CD4-positive, alpha-beta T cell (primary cell): ENCODE measurements at regions not wholly inside any gene's neighbourhood (a gene's known extent, or its start where the extent isn't known, plus 50 kb on each side); places are given as distances from the start of the nearest gene placed in this dataset.

Experiments
- ATAC-seq: fragments of 200-7000 bp; cut with Tn5 transposase; one replicate; pipeline ENCODE4 v1.10.0; 2022; ENCODE audit warnings: mild to moderate bottlenecking; ENCODE audit not compliant: poor library complexity
- CTCF ChIA-PET: fragments of 350-600 bp; sonication (Branson Sonifier 250); formaldehyde crosslinking; loops from one replicate; lab custom pipeline; 2021; ENCODE audit warnings: antibody characterized with exemption, inconsistent platforms; lab: Charles Lee
- POLR2A ChIA-PET: fragments of 350-600 bp; sonication (Branson Sonifier 250); formaldehyde crosslinking; loops from one replicate; lab custom pipeline; 2021; ENCODE audit warnings: antibody characterized with exemption, inconsistent platforms; lab: Charles Lee
- DNase-seq, 14 experiments: peaks; one replicate each; pipeline ENCODE4 v3.0.0-alpha.2; 2013 to 2020; ENCODE audit warnings: mixed read lengths in 2 of 14
- H3K27ac ChIP-seq, 2 donors: one replicate each; pipeline versions ENCODE4 v1.5.1 to v1.7.0; 2013; ENCODE audit warnings: low read length in 2 of 2, low read depth in 1 of 2, mild to moderate bottlenecking in 1 of 2
- H3K27me3 ChIP-seq, 2 experiments: 1 replicate in 1 of 2; 2 replicates in 1 of 2; pipeline versions ENCODE4 v1.6.1 to v1.7.0; 2013; ENCODE audit warnings: low read length in 2 of 2, control low read depth in 1 of 2, mild to moderate bottlenecking in 1 of 2, moderate library complexity in 1 of 2; ENCODE audit not compliant: insufficient read depth in 2 of 2, control insufficient read depth in 1 of 2
- H3K36me3 ChIP-seq: one replicate; pipeline ENCODE4 v1.6.1; 2013; ENCODE audit warnings: low read length, control low read depth; ENCODE audit not compliant: insufficient read depth
- H3K4me1 ChIP-seq: one replicate; pipeline ENCODE4 v1.6.1; 2013; ENCODE audit warnings: low read length, control low read depth; ENCODE audit not compliant: insufficient read depth
- H3K4me3 ChIP-seq: one replicate; pipeline ENCODE4 v1.5.1; 2013; ENCODE audit warnings: mild to moderate bottlenecking, low read length, moderate library complexity
- H3K9me3 ChIP-seq, 2 experiments: 1 replicate in 1 of 2; 2 replicates in 1 of 2; pipeline versions ENCODE4 v1.6.1 to v1.7.0; 2013; ENCODE audit warnings: low read length in 2 of 2, mild to moderate bottlenecking in 2 of 2, control low read depth in 1 of 2, moderate library complexity in 1 of 2; ENCODE audit not compliant: control insufficient read depth in 1 of 2, insufficient read depth in 1 of 2
- H3K27ac Mint-ChIP-seq: one replicate; pipeline ENCODE4 v1.8.0; 2020; ENCODE audit warnings: mixed read lengths
- H3K27me3 Mint-ChIP-seq: one replicate; pipeline ENCODE4 v1.8.0; 2021; ENCODE audit warnings: mixed read lengths
- H3K36me3 Mint-ChIP-seq: one replicate; pipeline ENCODE4 v1.8.0; 2021; ENCODE audit warnings: low read depth, mixed read lengths
- H3K4me1 Mint-ChIP-seq: one replicate; pipeline ENCODE4 v1.8.0; 2021; ENCODE audit warnings: low read depth, mixed read lengths
- H3K4me3 Mint-ChIP-seq: one replicate; pipeline ENCODE4 v1.8.0; 2020; ENCODE audit warnings: mild to moderate bottlenecking, mixed read lengths
- H3K9me3 Mint-ChIP-seq: one replicate; pipeline ENCODE4 v1.8.0; 2020; ENCODE audit warnings: mixed read lengths
- intact Hi-C, 2 experiments: fragments of 100-400 bp; cut with DNase I in 1 of 2; cut with micrococcal nuclease in 1 of 2; formaldehyde crosslinking; loops; one replicate each; pipeline versions ENCODE4 v1.15.1 to v1.9.0; 2023 to 2025; cut with DNase I, micrococcal nuclease
- TF ChIP-seq, protein P1 (sequence below): fragments of 200-600 bp; IDR thresholded peaks from one replicate; pipeline ENCODE4 v1.8.0; 2022; ENCODE audit warnings: antibody characterized with exemption, mild to moderate bottlenecking

DNA sequence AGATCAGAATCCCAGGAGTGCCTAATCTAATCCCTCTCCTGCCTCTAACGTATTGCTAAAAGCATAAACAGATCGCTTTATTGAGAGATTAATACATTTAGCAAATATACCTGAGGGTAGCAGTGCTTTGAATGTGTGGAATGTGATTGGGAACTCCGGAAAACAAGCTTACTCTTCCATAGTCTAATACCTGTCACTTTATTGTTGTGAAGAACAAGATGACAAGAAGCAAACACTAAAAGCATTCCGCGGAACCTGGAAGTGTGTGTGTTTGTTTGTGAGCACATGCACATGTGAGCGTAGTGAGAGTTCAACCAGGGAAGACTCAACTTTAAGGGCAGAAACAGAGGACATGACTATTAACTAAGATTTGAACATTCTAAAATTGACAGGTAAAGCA, 265.0 kb upstream of the GJE1 start:
- Mint-ChIP-seq H3K4me3 (no peak overlapping the region), H3K36me3 (no peaks in the 10 kb centered on the region), H3K4me1 (no peaks in the 10 kb centered on the region), H3K27ac (no peak overlapping the region), H3K27me3 (no peaks in the 10 kb centered on the region), H3K9me3 (peaks cover 6% of the 10 kb centered on the region)
- intact Hi-C loops, result no loop called here
- TF ChIP-seq, protein P1, sequence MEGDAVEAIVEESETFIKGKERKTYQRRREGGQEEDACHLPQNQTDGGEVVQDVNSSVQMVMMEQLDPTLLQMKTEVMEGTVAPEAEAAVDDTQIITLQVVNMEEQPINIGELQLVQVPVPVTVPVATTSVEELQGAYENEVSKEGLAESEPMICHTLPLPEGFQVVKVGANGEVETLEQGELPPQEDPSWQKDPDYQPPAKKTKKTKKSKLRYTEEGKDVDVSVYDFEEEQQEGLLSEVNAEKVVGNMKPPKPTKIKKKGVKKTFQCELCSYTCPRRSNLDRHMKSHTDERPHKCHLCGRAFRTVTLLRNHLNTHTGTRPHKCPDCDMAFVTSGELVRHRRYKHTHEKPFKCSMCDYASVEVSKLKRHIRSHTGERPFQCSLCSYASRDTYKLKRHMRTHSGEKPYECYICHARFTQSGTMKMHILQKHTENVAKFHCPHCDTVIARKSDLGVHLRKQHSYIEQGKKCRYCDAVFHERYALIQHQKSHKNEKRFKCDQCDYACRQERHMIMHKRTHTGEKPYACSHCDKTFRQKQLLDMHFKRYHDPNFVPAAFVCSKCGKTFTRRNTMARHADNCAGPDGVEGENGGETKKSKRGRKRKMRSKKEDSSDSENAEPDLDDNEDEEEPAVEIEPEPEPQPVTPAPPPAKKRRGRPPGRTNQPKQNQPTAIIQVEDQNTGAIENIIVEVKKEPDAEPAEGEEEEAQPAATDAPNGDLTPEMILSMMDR, result no peak
- ChIA-PET CTCF (no interaction called here), POLR2A (no interaction called here)
- Histone ChIP-seq H3K36me3 (no peaks in the 10 kb centered on the region), H3K27me3 (no peaks in the 10 kb centered on the region), H3K27ac (no peak overlapping the region), H3K4me3 (no peak overlapping the region), H3K9me3 (no peaks in the 10 kb centered on the region), H3K4me1 (no peaks in the 10 kb centered on the region)
- no peak for DNase-seq
- ATAC-seq, result no peak

DNA sequence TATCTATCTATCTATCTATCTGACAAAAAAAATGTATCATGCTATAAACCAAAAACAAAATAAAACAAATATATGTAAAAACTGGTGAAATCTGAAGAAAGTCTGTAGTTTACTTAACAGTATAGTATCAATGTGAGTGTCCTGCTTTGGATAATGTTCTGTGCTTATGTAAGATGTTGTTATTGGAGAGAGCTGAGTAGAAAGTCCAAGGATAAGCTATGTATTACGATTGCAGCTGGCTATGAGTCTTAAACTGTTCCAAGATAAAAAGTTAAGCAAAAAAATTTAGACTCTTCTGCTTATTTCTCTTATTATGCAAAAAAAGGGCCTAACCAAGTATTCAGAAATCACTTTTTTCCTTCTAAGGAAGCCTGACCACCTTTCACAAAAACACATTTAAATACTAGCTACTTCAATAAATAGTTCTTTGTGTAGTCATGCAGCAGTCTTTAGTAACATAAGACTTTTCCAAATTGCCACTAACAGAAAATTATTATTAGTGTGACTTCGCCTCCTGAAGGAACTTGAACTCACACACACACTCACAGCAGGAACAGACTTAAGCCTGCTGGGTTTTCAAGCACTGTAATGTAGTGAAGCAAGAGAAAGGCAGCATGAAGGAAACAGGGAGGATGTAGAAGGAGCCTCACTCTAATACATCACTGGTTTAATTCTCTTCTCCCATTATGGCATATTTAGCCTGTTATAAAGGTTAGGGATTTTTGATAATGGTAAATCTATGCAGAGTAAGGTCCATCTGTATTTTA, 265.8 kb upstream of the GJE1 start:
- Mint-ChIP-seq H3K4me3 (no peak overlapping the region), H3K36me3 (no peaks in the 10 kb centered on the region), H3K4me1 (no peaks in the 10 kb centered on the region), H3K27me3 (no peaks in the 10 kb centered on the region), H3K9me3 (no peaks in the 10 kb centered on the region), H3K27ac (no peak overlapping the region)
- H3K4me3 ChIP-seq, result no peak overlapping the region
- CTCF ChIA-PET, result no interaction called here
- no peak for DNase-seq
- no peaks in the 10 kb centered on the region for H3K27me3 ChIP-seq
- no peak overlapping the region for H3K27ac ChIP-seq
- intact Hi-C loops, result no loop called here
- TF ChIP-seq, protein P1, result no peak
- no peak for ATAC-seq
- POLR2A ChIA-PET, result no interaction called here
- H3K36me3 ChIP-seq, result no peaks in the 10 kb centered on the region
- no peaks in the 10 kb centered on the region for H3K4me1 ChIP-seq
- no peaks in the 10 kb centered on the region for H3K9me3 ChIP-seq

DNA sequence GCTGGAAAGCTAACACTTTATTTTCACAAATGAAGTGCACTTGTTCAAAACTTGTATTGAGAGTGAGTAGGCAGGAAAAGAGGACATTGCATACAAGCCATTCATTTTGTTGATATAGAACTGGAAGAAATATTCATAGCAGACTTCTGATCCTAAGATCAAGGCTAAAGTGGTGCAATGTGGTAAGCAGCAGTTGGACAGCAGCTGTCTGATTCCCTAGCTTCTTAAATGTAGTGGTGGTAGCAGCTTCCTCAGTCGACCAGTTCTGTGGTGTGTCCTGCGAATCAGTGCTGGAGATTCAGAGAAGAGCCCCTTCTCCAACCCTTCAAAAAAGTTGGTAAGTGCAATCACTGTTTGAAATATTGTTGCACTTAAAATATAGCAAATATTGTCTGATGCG, 281.7 kb upstream of the GJE1 start:
- POLR2A ChIA-PET, result no interaction called here
- Histone ChIP-seq H3K27me3 (no peaks in the 10 kb centered on the region), H3K9me3 (no peaks in the 10 kb centered on the region), H3K4me1 (no peaks in the 10 kb centered on the region), H3K4me3 (no peak overlapping the region), H3K27ac (no peak overlapping the region), H3K36me3 (no peaks in the 10 kb centered on the region)
- Mint-ChIP-seq H3K9me3 (peaks cover 5% of the 10 kb centered on the region), H3K27ac (no peak overlapping the region), H3K4me1 (peaks cover 34% of the 10 kb centered on the region), H3K4me3 (no peak overlapping the region), H3K36me3 (no peaks in the 10 kb centered on the region), H3K27me3 (no peaks in the 10 kb centered on the region)
- no peak for DNase-seq
- ATAC-seq, result no peak
- intact Hi-C loops, result no loop called here
- CTCF ChIA-PET, result no interaction called here
- TF ChIP-seq, protein P1, result no peak
